Activated T-helper 2 cell treated with anti-CD3 and anti-CD28 coated beads, Interferon-gamma antibody, Interleukin-2, Interleukin-4, amounts not matched to agents 10 μg/mL and 5 μg/mL and 100 μg/mL, durations not matched to agents 14 hours and 24 hours and 36 hours (primary cell): ENCODE measurements at regions not wholly inside any gene's neighbourhood (a gene's known extent, or its start where the extent isn't known, plus 50 kb on each side); places are given as distances from the start of the nearest gene placed in this dataset.

Source experiments
- DNase-seq: peaks from one replicate; pipeline ENCODE4 v3.0.0; 2021; ENCODE audit warnings: low spot score
- H3K27ac Mint-ChIP-seq: one replicate; pipeline ENCODE4 v1.8.0; 2021; ENCODE audit warnings: mixed read lengths
- H3K27me3 Mint-ChIP-seq: one replicate; pipeline ENCODE4 v1.8.0; 2021; ENCODE audit warnings: low read depth, mixed read lengths
- H3K36me3 Mint-ChIP-seq: one replicate; pipeline ENCODE4 v1.8.0; 2021; ENCODE audit warnings: low read depth, mixed read lengths
- H3K4me1 Mint-ChIP-seq: one replicate; pipeline ENCODE4 v1.8.0; 2021; ENCODE audit warnings: low read depth, mixed read lengths
- H3K4me3 Mint-ChIP-seq: one replicate; pipeline ENCODE4 v1.8.0; 2021; ENCODE audit warnings: low read depth, mild to moderate bottlenecking, moderate library complexity, mixed read lengths
- H3K9me3 Mint-ChIP-seq: one replicate; pipeline ENCODE4 v1.8.0; 2021; ENCODE audit warnings: mixed read lengths
- intact Hi-C: fragments of 100-400 bp; cut with micrococcal nuclease; formaldehyde crosslinking; loops from one replicate; pipeline ENCODE4 v1.15.1; 2023

GRCh38 chr5:38110130-38110529 lies 148.2 kb upstream of the EGFLAM start:
- Mint-ChIP-seq H3K4me1 (no peaks in the 10 kb centered on the region), H3K9me3 (no peaks in the 10 kb centered on the region), H3K36me3 (no peaks in the 10 kb centered on the region), H3K27ac (no peak overlapping the region), H3K4me3 (no peak overlapping the region), H3K27me3 (no peaks in the 10 kb centered on the region)
- no peak for DNase-seq
- intact Hi-C loops: no loop called here

GRCh38 chr5:38107096-38107495 lies 151.3 kb upstream of the EGFLAM start:
- intact Hi-C loops: no loop called here
- peaks cover 3% of the 10 kb centered on the region for H3K4me1 Mint-ChIP-seq
- no peak overlapping the region for H3K27ac Mint-ChIP-seq
- no peaks in the 10 kb centered on the region for H3K36me3 Mint-ChIP-seq
- no peaks in the 10 kb centered on the region for H3K9me3 Mint-ChIP-seq
- no peak for DNase-seq
- no peaks in the 10 kb centered on the region for H3K27me3 Mint-ChIP-seq
- H3K4me3 Mint-ChIP-seq: no peak overlapping the region

- Mint-ChIP-seq H3K27ac (no peak overlapping the region), H3K27me3 (no peaks in the 10 kb centered on the region), H3K4me3 (no peak overlapping the region), H3K4me1 (peaks cover 3% of the 10 kb centered on the region), H3K36me3 (no peaks in the 10 kb centered on the region), H3K9me3 (no peaks in the 10 kb centered on the region)
- intact Hi-C loops: no loop called here
- no peak for DNase-seq
Measured at GRCh38 chr5:38105801-38106200, 152.6 kb upstream of the EGFLAM start.

GRCh38 chr5:38105231-38105570 lies 153.2 kb upstream of the EGFLAM start:
- intact Hi-C loops: no loop called here
- Mint-ChIP-seq H3K27ac (no peak overlapping the region), H3K4me1 (peaks cover 3% of the 10 kb centered on the region), H3K27me3 (no peaks in the 10 kb centered on the region), H3K9me3 (no peaks in the 10 kb centered on the region), H3K4me3 (no peak overlapping the region), H3K36me3 (no peaks in the 10 kb centered on the region)
- no peak for DNase-seq

- intact Hi-C loops: no loop called here
- no peak overlapping the region for H3K4me3 Mint-ChIP-seq
- no peaks in the 10 kb centered on the region for H3K9me3 Mint-ChIP-seq
- no peak overlapping the region for H3K27ac Mint-ChIP-seq
- H3K27me3 Mint-ChIP-seq: no peaks in the 10 kb centered on the region
- peaks cover 3% of the 10 kb centered on the region for H3K4me1 Mint-ChIP-seq
- no peaks in the 10 kb centered on the region for H3K36me3 Mint-ChIP-seq
- no peak for DNase-seq
Measured at GRCh38 chr5:38104497-38105230, 153.7 kb upstream of the EGFLAM start.

GRCh38 chr5:38101897-38102296 lies 156.5 kb upstream of the EGFLAM start:
- Mint-ChIP-seq H3K4me3 (no peak overlapping the region), H3K36me3 (no peaks in the 10 kb centered on the region), H3K27me3 (no peaks in the 10 kb centered on the region), H3K27ac (no peak overlapping the region), H3K9me3 (no peaks in the 10 kb centered on the region), H3K4me1 (peaks cover 3% of the 10 kb centered on the region)
- intact Hi-C loops: no loop called here
- no peak for DNase-seq

- DNase-seq: no peak
- Mint-ChIP-seq H3K27me3 (no peaks in the 10 kb centered on the region), H3K36me3 (no peaks in the 10 kb centered on the region), H3K4me3 (no peak overlapping the region), H3K4me1 (no peaks in the 10 kb centered on the region), H3K27ac (no peak overlapping the region), H3K9me3 (no peaks in the 10 kb centered on the region)
- intact Hi-C loops: no loop called here
Measured at GRCh38 chr5:38099205-38100168, 158.9 kb upstream of the EGFLAM start.

GRCh38 chr5:38094889-38095288 lies 163.5 kb upstream of the EGFLAM start:
- H3K27ac Mint-ChIP-seq: no peak overlapping the region
- H3K4me1 Mint-ChIP-seq: no peaks in the 10 kb centered on the region
- no peak overlapping the region for H3K4me3 Mint-ChIP-seq
- no peak for DNase-seq
- no peaks in the 10 kb centered on the region for H3K27me3 Mint-ChIP-seq
- intact Hi-C loops: no loop called here
- H3K36me3 Mint-ChIP-seq: no peaks in the 10 kb centered on the region
- H3K9me3 Mint-ChIP-seq: no peaks in the 10 kb centered on the region

- intact Hi-C loops: no loop called here
- no peak for DNase-seq
- no peaks in the 10 kb centered on the region for H3K4me1 Mint-ChIP-seq
- no peak overlapping the region for H3K4me3 Mint-ChIP-seq
- H3K36me3 Mint-ChIP-seq: no peaks in the 10 kb centered on the region
- H3K27me3 Mint-ChIP-seq: no peaks in the 10 kb centered on the region
- no peaks in the 10 kb centered on the region for H3K9me3 Mint-ChIP-seq
- no peak overlapping the region for H3K27ac Mint-ChIP-seq
Measured at GRCh38 chr5:38093855-38094254, 164.5 kb upstream of the EGFLAM start.

- H3K4me3 Mint-ChIP-seq: no peak overlapping the region
- no peaks in the 10 kb centered on the region for H3K36me3 Mint-ChIP-seq
- no peak overlapping the region for H3K27ac Mint-ChIP-seq
- no peaks in the 10 kb centered on the region for H3K27me3 Mint-ChIP-seq
- intact Hi-C loops: no loop called here
- no peaks in the 10 kb centered on the region for H3K4me1 Mint-ChIP-seq
- DNase-seq: no peak
- H3K9me3 Mint-ChIP-seq: no peaks in the 10 kb centered on the region
Measured at GRCh38 chr5:38086777-38087176, 171.6 kb upstream of the EGFLAM start.

- Mint-ChIP-seq H3K27ac (no peak overlapping the region), H3K4me3 (no peak overlapping the region), H3K27me3 (no peaks in the 10 kb centered on the region), H3K36me3 (no peaks in the 10 kb centered on the region), H3K4me1 (no peaks in the 10 kb centered on the region), H3K9me3 (peaks cover 4% of the 10 kb centered on the region)
- intact Hi-C loops: no loop called here
- DNase-seq: no peak
Measured at GRCh38 chr5:38079620-38080402, 178.5 kb upstream of the EGFLAM start.

GRCh38 chr5:38078161-38078560 lies 180.2 kb upstream of the EGFLAM start:
- intact Hi-C loops: no loop called here
- DNase-seq: no peak
- Mint-ChIP-seq H3K4me1 (no peaks in the 10 kb centered on the region), H3K4me3 (no peak overlapping the region), H3K36me3 (no peaks in the 10 kb centered on the region), H3K27ac (no peak overlapping the region), H3K27me3 (no peaks in the 10 kb centered on the region), H3K9me3 (peaks cover 4% of the 10 kb centered on the region)

- intact Hi-C loops: no loop called here
- no peaks in the 10 kb centered on the region for H3K4me1 Mint-ChIP-seq
- H3K27me3 Mint-ChIP-seq: no peaks in the 10 kb centered on the region
- H3K27ac Mint-ChIP-seq: no peak overlapping the region
- no peaks in the 10 kb centered on the region for H3K36me3 Mint-ChIP-seq
- DNase-seq: no peak
- H3K9me3 Mint-ChIP-seq: peaks cover 4% of the 10 kb centered on the region
- H3K4me3 Mint-ChIP-seq: no peak overlapping the region
Measured at GRCh38 chr5:38077652-38078051, 180.7 kb upstream of the EGFLAM start.
